Posterior cingulate gyrus (tissue), 11 donors: ENCODE measurements at regions not wholly inside any gene's neighbourhood (a gene's known extent, or its start where the extent isn't known, plus 50 kb on each side); places are given as distances from the start of the nearest gene placed in this dataset.
"Not testable (repeated sequence)": the region's sequence is repeated elsewhere in the genome, so short reads cannot be mapped to it uniquely, and the experiment has no call there.

Experiments used
- DNase-seq, 10 donors: peaks; one replicate each; pipeline versions ENCODE4 v3.0.0 to v3.0.0-alpha.2; 2020 to 2021; ENCODE audit warnings: mixed read lengths in 3 of 10
- intact Hi-C: fragments of 100-400 bp; cut with DNase I; formaldehyde crosslinking; loops from one replicate; pipeline ENCODE4 v1.15.1; 2023

GRCh38 chr10:125257521-125258108 lies 97.3 kb upstream of the CTBP2 start:
- intact Hi-C loops = no loop called here
- DNase-seq = no peak

- no peak for DNase-seq
- intact Hi-C loops = no loop called here
Observed at GRCh38 chr10:125256026-125256425, 95.7 kb upstream of the CTBP2 start.

GRCh38 chr10:125252937-125253336 lies 92.6 kb upstream of the CTBP2 start:
- no peak for DNase-seq
- intact Hi-C loops = no loop called here

- intact Hi-C loops, DNase-seq: not testable (repeated sequence)
Observed at GRCh38 chr10:125250834-125251233, 90.5 kb upstream of the CTBP2 start.

- DNase-seq = no peak
- intact Hi-C loops = no loop called here
Observed at GRCh38 chr10:125249948-125250347, 89.6 kb upstream of the CTBP2 start.

GRCh38 chr10:125248489-125248888 lies 88.1 kb upstream of the CTBP2 start:
- intact Hi-C loops = no loop called here

GRCh38 chr10:125247576-125247975 lies 87.2 kb upstream of the CTBP2 start:
- intact Hi-C loops = no loop called here
- no peak for DNase-seq

More at GRCh38 chr10:125248489-125248888, 88.1 kb upstream of the CTBP2 start:
- no peak for DNase-seq

GRCh38 chr10:125243532-125244253 lies 83.3 kb upstream of the CTBP2 start:
- intact Hi-C loops = no loop called here

GRCh38 chr10:125238682-125239081 lies 78.3 kb upstream of the CTBP2 start:
- intact Hi-C loops = no loop called here
- no peak for DNase-seq

More at GRCh38 chr10:125243532-125244253, 83.3 kb upstream of the CTBP2 start:
- no peak for DNase-seq

- intact Hi-C loops = no loop called here
- no peak for DNase-seq
Observed at GRCh38 chr10:125236091-125236490, 75.7 kb upstream of the CTBP2 start.

- intact Hi-C loops = no loop called here
- DNase-seq = no peak
Observed at GRCh38 chr10:125235093-125236069, 75.0 kb upstream of the CTBP2 start.

GRCh38 chr10:125234576-125234975 lies 74.2 kb upstream of the CTBP2 start:
- DNase-seq, intact Hi-C loops: not testable (repeated sequence)

GRCh38 chr10:125233726-125234125 lies 73.4 kb upstream of the CTBP2 start:
- intact Hi-C loops = no loop called here
- no peak for DNase-seq

GRCh38 chr10:125232841-125233240 lies 72.5 kb upstream of the CTBP2 start:
- DNase-seq = no peak
- intact Hi-C loops = no loop called here

GRCh38 chr10:125231813-125232475 lies 71.6 kb upstream of the CTBP2 start:
- intact Hi-C loops = no loop called here
- DNase-seq = peak in 1 of 10 donors; percentile 63

GRCh38 chr10:125231116-125231812 lies 70.9 kb upstream of the CTBP2 start:
- intact Hi-C loops = no loop called here
- DNase-seq = no peak

GRCh38 chr10:125230251-125230650 lies 69.9 kb upstream of the CTBP2 start:
- DNase-seq = no peak
- intact Hi-C loops = no loop called here

- DNase-seq, intact Hi-C loops: not testable (repeated sequence)
Observed at GRCh38 chr10:125228245-125228940, 68.0 kb upstream of the CTBP2 start.

- intact Hi-C loops = no loop called here
Observed at GRCh38 chr10:125227546-125227945, 67.2 kb upstream of the CTBP2 start.

More at GRCh38 chr10:125227546-125227945, 67.2 kb upstream of the CTBP2 start:
- DNase-seq = peak in 1 of 10 donors; percentile 76
